IPS-20b (cell line): ENCODE measurements at regions not wholly inside any gene's neighbourhood (a gene's known extent, or its start where the extent isn't known, plus 50 kb on each side); places are given as distances from the start of the nearest gene placed in this dataset.

Experiments used
- H3K27ac ChIP-seq: one replicate; pipeline ENCODE4 v1.5.1; 2013; ENCODE audit warnings: low read length
- H3K27me3 ChIP-seq: 2 replicates; pipeline ENCODE4 v1.6.1; 2013; ENCODE audit warnings: mild to moderate bottlenecking, low read length, inconsistent platforms; ENCODE audit not compliant: insufficient read depth
- H3K36me3 ChIP-seq: 2 replicates; pipeline ENCODE4 v1.6.1; 2013; ENCODE audit warnings: low read depth, mild to moderate bottlenecking, inconsistent platforms, low read length, moderate library complexity; ENCODE audit not compliant: insufficient read depth
- H3K4me1 ChIP-seq: 2 replicates; pipeline ENCODE4 v1.6.1; 2013; ENCODE audit warnings: mild to moderate bottlenecking, control low read depth, inconsistent platforms, low read length, moderate library complexity; ENCODE audit not compliant: insufficient read depth
- H3K4me3 ChIP-seq: 2 replicates; pipeline ENCODE4 v1.5.1; 2013; ENCODE audit warnings: mild to moderate bottlenecking, low read length, inconsistent platforms
- H3K9ac ChIP-seq: 2 replicates; pipeline ENCODE4 v1.6.1; 2013; ENCODE audit warnings: low read depth, mild to moderate bottlenecking, inconsistent platforms, low read length, moderate library complexity
- H3K9me3 ChIP-seq: 2 replicates; pipeline ENCODE4 v1.6.1; 2013; ENCODE audit warnings: mild to moderate bottlenecking, low read depth, low read length, inconsistent platforms; ENCODE audit not compliant: insufficient read depth

GRCh38 chr2:151197184-151198108 is 64.2 kb downstream of the RBM43 start:
- H3K27ac ChIP-seq = no peak overlapping the region
- no peaks in the 10 kb centered on the region for H3K36me3 ChIP-seq
- no peaks in the 10 kb centered on the region for H3K27me3 ChIP-seq
- H3K4me1 ChIP-seq = no peaks in the 10 kb centered on the region
- H3K4me3 ChIP-seq = no peak overlapping the region
- H3K9me3 ChIP-seq = no peaks in the 10 kb centered on the region
- no peak overlapping the region for H3K9ac ChIP-seq

- Histone ChIP-seq H3K27ac (no peak overlapping the region), H3K36me3 (no peaks in the 10 kb centered on the region), H3K4me3 (no peak overlapping the region), H3K9me3 (no peaks in the 10 kb centered on the region), H3K9ac (no peak overlapping the region), H3K27me3 (no peaks in the 10 kb centered on the region), H3K4me1 (no peaks in the 10 kb centered on the region)
Observed at GRCh38 chr2:151193576-151193975, 68.1 kb downstream of the RBM43 start.

DNA sequence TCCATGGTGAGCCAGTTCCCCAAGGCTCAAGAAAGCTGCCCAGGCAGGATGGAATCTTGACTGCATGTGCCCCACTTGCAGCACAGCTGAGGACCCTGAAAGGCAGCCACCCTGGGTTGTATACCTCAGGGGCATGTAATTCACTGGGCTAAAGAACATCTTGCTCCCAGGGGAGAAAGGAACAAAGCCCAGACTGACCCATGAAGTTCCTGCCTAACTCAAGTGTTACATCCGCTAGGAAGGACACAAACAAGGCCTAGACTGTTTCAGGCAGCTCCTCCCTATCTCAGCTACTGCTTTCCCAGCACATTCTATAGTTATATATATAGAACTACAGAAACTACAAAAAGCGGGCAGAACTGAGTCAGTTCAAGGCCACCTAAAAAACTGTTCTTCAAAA is 69.0 kb downstream of the RBM43 start:
- Histone ChIP-seq H3K27ac (no peak overlapping the region), H3K9ac (no peak overlapping the region), H3K9me3 (no peaks in the 10 kb centered on the region), H3K4me1 (no peaks in the 10 kb centered on the region), H3K36me3 (no peaks in the 10 kb centered on the region), H3K4me3 (no peak overlapping the region), H3K27me3 (no peaks in the 10 kb centered on the region)

GRCh38 chr2:151191001-151191400 is 70.7 kb downstream of the RBM43 start:
- no peaks in the 10 kb centered on the region for H3K4me1 ChIP-seq
- H3K9ac ChIP-seq = no peak overlapping the region
- no peaks in the 10 kb centered on the region for H3K36me3 ChIP-seq
- H3K4me3 ChIP-seq = no peak overlapping the region
- no peaks in the 10 kb centered on the region for H3K9me3 ChIP-seq
- no peaks in the 10 kb centered on the region for H3K27me3 ChIP-seq
- H3K27ac ChIP-seq = no peak overlapping the region

- H3K4me1 ChIP-seq = no peaks in the 10 kb centered on the region
- H3K9me3 ChIP-seq = no peaks in the 10 kb centered on the region
- no peaks in the 10 kb centered on the region for H3K36me3 ChIP-seq
- H3K4me3 ChIP-seq = no peak overlapping the region
- no peaks in the 10 kb centered on the region for H3K27me3 ChIP-seq
- H3K27ac ChIP-seq = no peak overlapping the region
- no peak overlapping the region for H3K9ac ChIP-seq
Observed at GRCh38 chr2:151189125-151189524, 72.5 kb downstream of the RBM43 start.

DNA sequence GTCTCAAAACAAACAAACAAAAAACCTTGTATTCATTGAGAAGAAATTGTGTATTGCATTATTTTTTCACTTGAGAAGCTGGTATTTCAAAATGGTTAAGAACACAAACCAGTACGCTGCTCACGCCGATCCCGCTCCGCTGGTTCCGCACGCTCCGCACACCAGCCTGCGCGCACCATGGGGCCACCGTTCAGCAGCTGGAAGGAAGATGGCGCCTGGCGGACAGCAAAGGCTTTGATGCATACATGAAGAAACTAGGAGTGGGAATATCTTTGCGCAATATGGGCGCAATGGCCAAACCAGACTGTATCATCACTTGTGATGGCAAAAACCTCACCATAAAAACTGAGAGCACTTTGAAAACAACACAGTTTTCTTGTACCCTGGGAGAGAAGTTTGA is 75.7 kb downstream of the RBM43 start:
- no peaks in the 10 kb centered on the region for H3K36me3 ChIP-seq
- H3K9ac ChIP-seq = no peak overlapping the region
- no peaks in the 10 kb centered on the region for H3K9me3 ChIP-seq
- H3K27ac ChIP-seq = no peak overlapping the region
- peaks cover 11% of the 10 kb centered on the region; the same call in 1 of the 2 replicates for H3K4me1 ChIP-seq
- H3K27me3 ChIP-seq = no peaks in the 10 kb centered on the region
- no peak overlapping the region for H3K4me3 ChIP-seq

GRCh38 chr2:151182899-151183809 is 78.5 kb downstream of the RBM43 start:
- Histone ChIP-seq H3K36me3 (no peaks in the 10 kb centered on the region), H3K9ac (no peak overlapping the region), H3K4me3 (no peak overlapping the region), H3K27me3 (no peaks in the 10 kb centered on the region), H3K4me1 (peaks cover 13% of the 10 kb centered on the region; the same call in 1 of the 2 replicates), H3K27ac (no peak overlapping the region), H3K9me3 (no peaks in the 10 kb centered on the region)

GRCh38 chr2:151182396-151182795 is 79.3 kb downstream of the RBM43 start:
- no peaks in the 10 kb centered on the region for H3K9me3 ChIP-seq
- no peak overlapping the region for H3K9ac ChIP-seq
- no peak overlapping the region for H3K4me3 ChIP-seq
- no peak overlapping the region for H3K27ac ChIP-seq
- H3K36me3 ChIP-seq = no peaks in the 10 kb centered on the region
- H3K27me3 ChIP-seq = no peaks in the 10 kb centered on the region
- H3K4me1 ChIP-seq = peaks cover 19% of the 10 kb centered on the region; the same call in 1 of the 2 replicates

GRCh38 chr2:151181524-151181923 is 80.1 kb downstream of the RBM43 start:
- Histone ChIP-seq H3K9me3 (no peaks in the 10 kb centered on the region), H3K27ac (no peak overlapping the region), H3K4me1 (peaks cover 19% of the 10 kb centered on the region; the same call in 1 of the 2 replicates), H3K27me3 (no peaks in the 10 kb centered on the region), H3K4me3 (no peak overlapping the region), H3K9ac (no peak overlapping the region), H3K36me3 (no peaks in the 10 kb centered on the region)

GRCh38 chr2:151180123-151180522 is 81.5 kb downstream of the RBM43 start:
- no peaks in the 10 kb centered on the region for H3K36me3 ChIP-seq
- no peak overlapping the region for H3K9ac ChIP-seq
- no peaks in the 10 kb centered on the region for H3K9me3 ChIP-seq
- no peaks in the 10 kb centered on the region for H3K27me3 ChIP-seq
- H3K4me3 ChIP-seq = no peak overlapping the region
- no peak overlapping the region for H3K27ac ChIP-seq
- peaks cover 19% of the 10 kb centered on the region; the same call in 1 of the 2 replicates for H3K4me1 ChIP-seq

- Histone ChIP-seq H3K27ac (no peak overlapping the region), H3K9me3 (no peaks in the 10 kb centered on the region), H3K9ac (no peak overlapping the region), H3K4me1 (peaks cover 19% of the 10 kb centered on the region; the same call in 1 of the 2 replicates), H3K27me3 (no peaks in the 10 kb centered on the region), H3K36me3 (no peaks in the 10 kb centered on the region), H3K4me3 (no peak overlapping the region)
Observed at GRCh38 chr2:151178207-151178606, 83.5 kb downstream of the RBM43 start.
